ENCODE measurements at regions not wholly inside any gene's neighbourhood (a gene's known extent, or its start where the extent isn't known, plus 50 kb on each side); places are given as distances from the start of the nearest gene placed in this dataset.
"Not testable (repeated sequence)": the region's sequence is repeated elsewhere in the genome, so short reads cannot be mapped to it uniquely, and the experiment has no call there.

- TF ChIP-seq POLR2A (IDR thresholded peaks at IDR 0.05) = no peak
- TF ChIP-seq CTCF (IDR thresholded peaks at IDR 0.05) = no peak
- 39 to 54% methylated on average over 2 of the region's 2 CpGs for WGBS, 2 donors
- intact Hi-C loops (cut with DNase I; ENCODE audit: low total_unique reads) = no loop called here
- no peak for DNase-seq (ENCODE audit: low spot score in 2 of 2)
- H3K4me3 ChIP-seq (ENCODE audit: low read depth, poor library complexity, severe bottlenecking) = no peak overlapping the region
Measured at GRCh38 chr14:40368314-40368713, 936.1 kb upstream of the FBXO33 start.

- intact Hi-C loops (cut with DNase I; ENCODE audit: low total_unique reads) = no loop called here
- H3K4me3 ChIP-seq (ENCODE audit: low read depth, poor library complexity, severe bottlenecking) = no peak overlapping the region
- no peak for DNase-seq (ENCODE audit: low spot score in 2 of 2)
- TF ChIP-seq POLR2A (IDR thresholded peaks at IDR 0.05) (no peak), CTCF (IDR thresholded peaks at IDR 0.05) (no peak)
Measured at GRCh38 chr14:40367717-40368116, 935.5 kb upstream of the FBXO33 start.

GRCh38 chr14:40365305-40365704 is 933.1 kb upstream of the FBXO33 start:
- DNase-seq (ENCODE audit: low spot score in 2 of 2) = no peak
- intact Hi-C loops (cut with DNase I; ENCODE audit: low total_unique reads) = no loop called here
- WGBS, 2 donors = 48 to 52% methylated on average over 2 of the region's 2 CpGs
- TF ChIP-seq POLR2A (IDR thresholded peaks at IDR 0.05) (no peak), CTCF (IDR thresholded peaks at IDR 0.05) (no peak)
- H3K4me3 ChIP-seq (ENCODE audit: low read depth, poor library complexity, severe bottlenecking) = no peak overlapping the region

GRCh38 chr14:40362856-40363255 is 930.6 kb upstream of the FBXO33 start:
- no peak for TF ChIP-seq POLR2A (IDR thresholded peaks at IDR 0.05)
- TF ChIP-seq CTCF (IDR thresholded peaks at IDR 0.05) = no peak
- H3K4me3 ChIP-seq (ENCODE audit: low read depth, poor library complexity, severe bottlenecking) = no peak overlapping the region
- no peak for DNase-seq (ENCODE audit: low spot score in 2 of 2)
- WGBS, 2 donors = 53 to 85% methylated on average over 1 of the region's 1 CpG
- intact Hi-C loops (cut with DNase I; ENCODE audit: low total_unique reads) = no loop called here

- no peak for DNase-seq (ENCODE audit: low spot score in 2 of 2)
- intact Hi-C loops (cut with DNase I; ENCODE audit: low total_unique reads) = no loop called here
- WGBS, 2 donors = 58 to 64% methylated on average over 2 of the region's 2 CpGs
- TF ChIP-seq CTCF (IDR thresholded peaks at IDR 0.05) = no peak
- TF ChIP-seq POLR2A (IDR thresholded peaks at IDR 0.05) = no peak
- no peak overlapping the region for H3K4me3 ChIP-seq (ENCODE audit: low read depth, poor library complexity, severe bottlenecking)
Measured at GRCh38 chr14:40354754-40355153, 922.5 kb upstream of the FBXO33 start.

GRCh38 chr14:40348104-40348503 is 915.9 kb upstream of the FBXO33 start:
- 93 to 96% methylated on average over 27 of the region's 27 CpGs for WGBS, 2 donors
- intact Hi-C loops (cut with DNase I; ENCODE audit: low total_unique reads); DNase-seq (ENCODE audit: low spot score in 2 of 2); H3K4me3 ChIP-seq (ENCODE audit: low read depth, poor library complexity, severe bottlenecking): not testable (repeated sequence)
